Liver (tissue), 7 donors: ENCODE measurements at regions not wholly inside any gene's neighbourhood (a gene's known extent, or its start where the extent isn't known, plus 50 kb on each side); places are given as distances from the start of the nearest gene placed in this dataset.
A peak's percentile ranks its signal among the peaks of the same experiment; 100 is the strongest.

Experiments used
- DNase-seq: peaks from one replicate; pipeline ENCODE4 v3.0.0-alpha.2; 2017; ENCODE audit warnings: low spot score
- H3K27ac ChIP-seq, 2 donors: one replicate each; pipeline ENCODE4 v1.7.0; 2013; ENCODE audit warnings: inconsistent platforms in 2 of 2, low read length in 2 of 2, control low read depth in 1 of 2, low read depth in 1 of 2, mild to moderate bottlenecking in 1 of 2
- H3K27me3 ChIP-seq, 4 donors: one replicate each; pipeline versions ENCODE4 v1.6.1 to v1.7.0; 2013; ENCODE audit warnings: low read length in 3 of 4, inconsistent platforms in 1 of 4, mild to moderate bottlenecking in 1 of 4, moderate library complexity in 1 of 4; ENCODE audit not compliant: control insufficient read depth in 4 of 4, insufficient read depth in 4 of 4
- H3K36me3 ChIP-seq, 4 donors: one replicate each; pipeline versions ENCODE4 v1.6.1 to v1.7.0; 2013; ENCODE audit warnings: low read length in 3 of 4, mild to moderate bottlenecking in 3 of 4, low read depth in 1 of 4, moderate library complexity in 1 of 4; ENCODE audit not compliant: control insufficient read depth in 4 of 4, insufficient read depth in 3 of 4
- H3K4me1 ChIP-seq, 4 donors: one replicate each; pipeline versions ENCODE4 v1.6.1 to v1.7.0; 2013; ENCODE audit warnings: low read length in 3 of 4, mild to moderate bottlenecking in 3 of 4, moderate library complexity in 1 of 4; ENCODE audit not compliant: control insufficient read depth in 4 of 4, insufficient read depth in 4 of 4
- H3K4me3 ChIP-seq, 3 donors: one replicate each; pipeline versions ENCODE4 v1.6.1 to v1.7.0; 2013; ENCODE audit warnings: low read length in 3 of 3, control low read depth in 1 of 3, low read depth in 1 of 3, mild to moderate bottlenecking in 1 of 3
- H3K9ac ChIP-seq, 2 donors: one replicate each; pipeline ENCODE4 v1.7.0; 2013; ENCODE audit warnings: low read length in 2 of 2, mild to moderate bottlenecking in 2 of 2, moderate library complexity in 2 of 2, control low read depth in 1 of 2, low read depth in 1 of 2
- H3K9me3 ChIP-seq, 4 donors: one replicate each; pipeline versions ENCODE4 v1.6.1 to v1.7.0; 2013; ENCODE audit warnings: low read length in 3 of 4; ENCODE audit not compliant: control insufficient read depth in 4 of 4
- FOXA1 ChIP-seq: IDR thresholded peaks from 2 replicates; pipeline ENCODE4 v1.6.1; 2016; ENCODE audit warnings: antibody characterized with exemption
- GABPA ChIP-seq, 2 donors: IDR thresholded peaks in 1 of 2; conservative IDR thresholded peaks in 1 of 2; 2 replicates each; pipeline ENCODE4 v1.6.1; 2016; ENCODE audit warnings: antibody characterized with exemption in 2 of 2, mild to moderate bottlenecking in 1 of 2, moderate library complexity in 1 of 2
- HNF4A ChIP-seq, 2 donors: conservative IDR thresholded peaks; 2 replicates each; pipeline ENCODE4 v1.6.1; 2016; ENCODE audit warnings: antibody characterized with exemption in 2 of 2, mild to moderate bottlenecking in 2 of 2
- HNF4G ChIP-seq: IDR thresholded peaks from 2 replicates; pipeline ENCODE4 v1.6.1; 2016; ENCODE audit warnings: antibody characterized with exemption
- JUND ChIP-seq, 2 donors: IDR thresholded peaks; 2 replicates each; pipeline ENCODE4 v1.6.1; 2016; ENCODE audit warnings: antibody characterized with exemption in 2 of 2
- NR2F2 ChIP-seq: IDR thresholded peaks from 2 replicates; pipeline ENCODE4 v1.6.1; 2016; ENCODE audit warnings: antibody characterized with exemption
- RAD21 ChIP-seq, 2 donors: IDR thresholded peaks; 2 replicates each; pipeline ENCODE4 v1.6.1; 2016; ENCODE audit warnings: antibody characterized with exemption in 2 of 2, mild to moderate bottlenecking in 2 of 2
- TAF1 ChIP-seq: conservative IDR thresholded peaks from 2 replicates; pipeline ENCODE4 v1.6.1; 2016; ENCODE audit warnings: antibody characterized with exemption, mild to moderate bottlenecking
- WGBS: extraction: QIAGEN DNeasy Blood & Tissue Kit; methylation state at CpG from one replicate; pipeline ENCODE4 v1.1.7; 2013; 5-methylcytosine and 5-hydroxymethylcytosine counted together
- TF ChIP-seq, protein P1 (sequence below): IDR thresholded peaks from 2 replicates; pipeline ENCODE4 v1.6.1; 2016; ENCODE audit warnings: antibody characterized with exemption
- TF ChIP-seq, protein P2 (sequence below): IDR thresholded peaks from 2 replicates; pipeline ENCODE4 v1.6.1; 2016; ENCODE audit warnings: antibody characterized with exemption, mild to moderate bottlenecking
- donor health status: healthy.
- donor health status: healthy.
- donor health status: healthy.
- donor health status: healthy.

DNA sequence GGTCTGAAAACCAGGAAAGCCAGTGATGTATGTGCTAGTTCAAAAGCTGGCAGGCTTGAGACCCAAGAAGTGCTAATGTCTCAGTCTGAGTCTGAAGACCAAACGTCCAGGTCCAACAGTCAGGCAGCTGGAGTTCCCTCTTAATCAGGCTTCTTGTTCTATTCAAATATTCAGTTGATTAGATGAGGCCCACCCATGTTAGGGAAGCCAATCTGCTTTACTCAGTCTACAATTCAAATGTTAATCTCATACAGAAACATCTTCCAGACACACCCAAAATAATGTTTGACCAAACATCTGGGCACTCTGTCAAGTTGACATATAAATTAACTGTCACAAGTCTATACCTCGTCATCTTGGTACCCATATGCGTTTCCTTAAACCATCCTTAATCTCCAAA, 72.4 kb upstream of the IL2 start:
- Histone ChIP-seq H3K4me3 (no peak overlapping the region), H3K36me3 (no peaks in the 10 kb centered on the region), H3K9me3 (peaks cover 0 to 5% (median 0%) of the 10 kb centered on the region in 4 donors), H3K9ac (no peak overlapping the region), H3K27me3 (no peaks in the 10 kb centered on the region), H3K4me1 (no peaks in the 10 kb centered on the region), H3K27ac (no peak overlapping the region)
- TF ChIP-seq, protein P1, sequence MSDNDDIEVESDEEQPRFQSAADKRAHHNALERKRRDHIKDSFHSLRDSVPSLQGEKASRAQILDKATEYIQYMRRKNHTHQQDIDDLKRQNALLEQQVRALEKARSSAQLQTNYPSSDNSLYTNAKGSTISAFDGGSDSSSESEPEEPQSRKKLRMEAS, result no peak
- 57% methylated on average over 3 of the region's 3 CpGs for WGBS
- no peak for DNase-seq

DNA sequence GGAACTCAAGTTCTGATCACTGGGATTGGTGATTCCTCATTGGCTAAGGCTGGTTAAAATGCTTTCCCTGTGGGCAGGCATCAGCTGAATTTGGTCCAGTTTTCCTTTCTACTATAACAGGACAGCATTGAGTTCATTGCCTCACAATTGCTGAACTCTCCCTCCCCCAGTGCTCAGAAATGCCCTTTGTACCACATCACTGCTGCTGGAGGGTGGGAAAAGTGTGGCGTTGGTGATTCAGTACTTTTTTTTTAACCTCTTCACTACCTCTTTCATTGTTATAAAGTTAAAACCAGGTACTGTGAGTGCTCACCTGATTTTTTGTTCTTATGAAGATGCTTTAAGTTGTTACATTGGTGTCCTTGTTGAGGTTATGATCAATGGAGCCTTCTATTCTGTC, 69.3 kb upstream of the IL2 start:
- Histone ChIP-seq H3K27me3 (no peaks in the 10 kb centered on the region), H3K9ac (no peak overlapping the region), H3K36me3 (no peaks in the 10 kb centered on the region), H3K27ac (no peak overlapping the region), H3K4me1 (no peaks in the 10 kb centered on the region), H3K9me3 (peaks cover 0 to 5% (median 0%) of the 10 kb centered on the region in 4 donors), H3K4me3 (no peak overlapping the region)
- WGBS, result 16% methylated on average over 1 of the region's 1 CpG
- TF ChIP-seq GABPA (IDR thresholded peaks at IDR 0.05 in 1 of 2, conservative IDR thresholded peaks at IDR 0.05 in 1 of 2) (no peak), FOXA1 (no peak), RAD21 (IDR thresholded peaks at IDR 0.05) (no peak), HNF4A (conservative IDR thresholded peaks at IDR 0.05) (peak; percentile 6 to 40)
- DNase-seq, result no peak

DNA sequence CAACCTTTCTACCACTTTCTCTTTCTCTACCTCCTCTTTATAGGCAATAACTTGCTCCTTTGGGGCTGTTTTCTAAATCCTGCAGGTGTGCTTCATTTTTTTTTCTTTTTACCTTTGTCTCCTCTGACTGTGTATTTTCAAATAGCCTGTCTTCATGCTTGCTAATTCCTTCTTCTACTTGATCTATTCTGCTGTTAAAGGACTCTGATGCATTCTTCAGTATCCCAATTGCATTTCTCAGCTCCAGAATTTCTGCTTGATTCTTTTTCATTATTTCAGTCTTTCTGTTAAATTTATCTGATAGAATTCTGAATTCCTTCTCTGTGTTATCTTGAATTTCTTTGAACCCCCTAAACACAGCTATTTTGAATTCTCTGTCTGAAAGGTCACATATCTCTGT, 67.7 kb upstream of the IL2 start:
- Histone ChIP-seq H3K9me3 (peaks cover 0 to 5% (median 0%) of the 10 kb centered on the region in 4 donors), H3K27ac (no peak overlapping the region), H3K9ac (no peak overlapping the region), H3K4me3 (no peak overlapping the region), H3K36me3 (no peaks in the 10 kb centered on the region), H3K4me1 (no peaks in the 10 kb centered on the region), H3K27me3 (no peaks in the 10 kb centered on the region)
- DNase-seq, result no peak
- TF ChIP-seq NR2F2 (no peak), HNF4G (no peak), JUND (IDR thresholded peaks at IDR 0.05) (no peak)
- TF ChIP-seq, protein P2, sequence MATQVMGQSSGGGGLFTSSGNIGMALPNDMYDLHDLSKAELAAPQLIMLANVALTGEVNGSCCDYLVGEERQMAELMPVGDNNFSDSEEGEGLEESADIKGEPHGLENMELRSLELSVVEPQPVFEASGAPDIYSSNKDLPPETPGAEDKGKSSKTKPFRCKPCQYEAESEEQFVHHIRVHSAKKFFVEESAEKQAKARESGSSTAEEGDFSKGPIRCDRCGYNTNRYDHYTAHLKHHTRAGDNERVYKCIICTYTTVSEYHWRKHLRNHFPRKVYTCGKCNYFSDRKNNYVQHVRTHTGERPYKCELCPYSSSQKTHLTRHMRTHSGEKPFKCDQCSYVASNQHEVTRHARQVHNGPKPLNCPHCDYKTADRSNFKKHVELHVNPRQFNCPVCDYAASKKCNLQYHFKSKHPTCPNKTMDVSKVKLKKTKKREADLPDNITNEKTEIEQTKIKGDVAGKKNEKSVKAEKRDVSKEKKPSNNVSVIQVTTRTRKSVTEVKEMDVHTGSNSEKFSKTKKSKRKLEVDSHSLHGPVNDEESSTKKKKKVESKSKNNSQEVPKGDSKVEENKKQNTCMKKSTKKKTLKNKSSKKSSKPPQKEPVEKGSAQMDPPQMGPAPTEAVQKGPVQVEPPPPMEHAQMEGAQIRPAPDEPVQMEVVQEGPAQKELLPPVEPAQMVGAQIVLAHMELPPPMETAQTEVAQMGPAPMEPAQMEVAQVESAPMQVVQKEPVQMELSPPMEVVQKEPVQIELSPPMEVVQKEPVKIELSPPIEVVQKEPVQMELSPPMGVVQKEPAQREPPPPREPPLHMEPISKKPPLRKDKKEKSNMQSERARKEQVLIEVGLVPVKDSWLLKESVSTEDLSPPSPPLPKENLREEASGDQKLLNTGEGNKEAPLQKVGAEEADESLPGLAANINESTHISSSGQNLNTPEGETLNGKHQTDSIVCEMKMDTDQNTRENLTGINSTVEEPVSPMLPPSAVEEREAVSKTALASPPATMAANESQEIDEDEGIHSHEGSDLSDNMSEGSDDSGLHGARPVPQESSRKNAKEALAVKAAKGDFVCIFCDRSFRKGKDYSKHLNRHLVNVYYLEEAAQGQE, result no peak

DNA sequence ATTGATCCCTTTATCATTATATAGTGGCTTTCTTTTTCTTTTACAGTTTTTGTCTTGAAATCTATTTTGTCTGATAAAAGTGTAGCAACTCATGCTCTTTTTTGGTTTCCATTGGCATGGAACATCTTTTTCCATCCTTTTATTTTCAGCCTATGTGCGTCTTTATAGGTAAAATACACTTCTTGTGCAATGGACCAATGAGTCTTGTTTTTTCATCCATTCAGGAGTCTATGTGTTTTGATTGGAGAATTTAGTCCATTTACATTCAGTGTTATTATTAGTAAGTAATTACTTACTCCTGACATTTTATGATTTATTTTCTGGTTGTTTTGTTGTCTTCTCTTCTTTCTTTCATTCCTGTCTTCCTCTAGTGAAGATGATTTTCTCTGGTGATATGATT, 66.4 kb upstream of the IL2 start:
- Histone ChIP-seq H3K4me1 (no peaks in the 10 kb centered on the region), H3K9me3 (peaks cover 0 to 5% (median 0%) of the 10 kb centered on the region in 4 donors), H3K27me3 (no peaks in the 10 kb centered on the region), H3K4me3 (no peak overlapping the region), H3K9ac (no peak overlapping the region), H3K36me3 (no peaks in the 10 kb centered on the region), H3K27ac (no peak overlapping the region)
- 91% methylated on average over 1 of the region's 1 CpG for WGBS
- TF ChIP-seq FOXA1 (no peak), TAF1 (no peak)
- TF ChIP-seq, protein P1, result no peak
- DNase-seq, result no peak
